ENCODE measurements at regions not wholly inside any gene's neighbourhood (a gene's known extent, or its start where the extent isn't known, plus 50 kb on each side); places are given as distances from the start of the nearest gene placed in this dataset.

DNA sequence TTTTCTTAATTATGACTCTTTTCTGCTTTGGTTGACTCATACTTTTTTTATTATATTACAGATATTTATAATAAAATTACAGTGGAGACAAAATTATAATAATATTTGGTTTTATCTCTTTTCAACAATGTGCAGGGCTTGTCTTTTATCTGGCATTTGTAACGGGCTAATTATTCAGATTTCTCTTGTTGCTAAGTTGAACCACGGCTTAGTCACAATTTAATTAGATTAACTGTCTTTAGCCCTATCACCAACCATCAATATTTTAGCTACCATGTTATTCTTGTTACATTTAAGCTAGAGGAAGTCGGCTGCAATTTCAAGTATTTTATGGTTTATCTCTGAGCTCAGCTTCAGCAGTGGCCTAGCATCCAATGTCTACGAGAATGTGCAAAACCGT, 798.9 kb upstream of the CA10 start:
- Histone ChIP-seq H3K4me1 (no peaks in the 10 kb centered on the region), H3K9me3 (no peaks in the 10 kb centered on the region), H3K27ac (no peak overlapping the region), H3K4me3 (no peak overlapping the region), H3K27me3 (no peaks in the 10 kb centered on the region), H3K36me3 (no peaks in the 10 kb centered on the region)
- intact Hi-C loops (cut with DNase I) = no loop called here
- ATAC-seq = no peak
- DNase-seq = no peak
- no peak for TF ChIP-seq POLR2A (IDR thresholded peaks at IDR 0.05)
- TF ChIP-seq, protein P1, sequence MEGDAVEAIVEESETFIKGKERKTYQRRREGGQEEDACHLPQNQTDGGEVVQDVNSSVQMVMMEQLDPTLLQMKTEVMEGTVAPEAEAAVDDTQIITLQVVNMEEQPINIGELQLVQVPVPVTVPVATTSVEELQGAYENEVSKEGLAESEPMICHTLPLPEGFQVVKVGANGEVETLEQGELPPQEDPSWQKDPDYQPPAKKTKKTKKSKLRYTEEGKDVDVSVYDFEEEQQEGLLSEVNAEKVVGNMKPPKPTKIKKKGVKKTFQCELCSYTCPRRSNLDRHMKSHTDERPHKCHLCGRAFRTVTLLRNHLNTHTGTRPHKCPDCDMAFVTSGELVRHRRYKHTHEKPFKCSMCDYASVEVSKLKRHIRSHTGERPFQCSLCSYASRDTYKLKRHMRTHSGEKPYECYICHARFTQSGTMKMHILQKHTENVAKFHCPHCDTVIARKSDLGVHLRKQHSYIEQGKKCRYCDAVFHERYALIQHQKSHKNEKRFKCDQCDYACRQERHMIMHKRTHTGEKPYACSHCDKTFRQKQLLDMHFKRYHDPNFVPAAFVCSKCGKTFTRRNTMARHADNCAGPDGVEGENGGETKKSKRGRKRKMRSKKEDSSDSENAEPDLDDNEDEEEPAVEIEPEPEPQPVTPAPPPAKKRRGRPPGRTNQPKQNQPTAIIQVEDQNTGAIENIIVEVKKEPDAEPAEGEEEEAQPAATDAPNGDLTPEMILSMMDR (IDR thresholded peaks at IDR 0.05) = no peak
- 54% methylated on average over 5 of the region's 5 CpGs for WGBS (ENCODE audit: insufficient coverage, low coverage, low lambda C conversion rate, missing lambda C conversion rate)

DNA sequence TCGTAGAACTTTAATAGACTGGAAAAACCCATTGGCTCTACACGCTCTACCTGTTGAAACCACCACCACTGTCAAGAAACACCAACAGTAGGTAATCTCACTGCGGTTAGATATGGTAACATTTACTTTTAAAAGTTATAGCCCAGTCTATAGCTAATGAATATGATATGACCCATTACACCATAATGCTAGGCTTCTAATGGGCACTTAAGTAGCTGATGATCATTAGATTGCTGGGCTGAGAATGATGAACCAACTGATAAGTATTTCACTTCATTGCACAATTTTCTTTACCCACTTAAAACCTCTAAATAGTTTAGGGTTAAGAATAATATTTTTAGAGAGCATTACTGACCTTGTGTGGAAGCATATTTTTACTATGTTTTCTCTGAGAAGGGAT, 788.9 kb upstream of the CA10 start:
- no peak for TF ChIP-seq POLR2A (IDR thresholded peaks at IDR 0.05)
- TF ChIP-seq, protein P1 (IDR thresholded peaks at IDR 0.05) = no peak
- WGBS (ENCODE audit: insufficient coverage, low coverage, low lambda C conversion rate, missing lambda C conversion rate) = 41% methylated on average over 3 of the region's 3 CpGs
- Histone ChIP-seq H3K27me3 (peaks cover 0 to 6% of the 10 kb centered on the region in 2 donors), H3K9me3 (no peaks in the 10 kb centered on the region), H3K4me1 (no peaks in the 10 kb centered on the region), H3K36me3 (no peaks in the 10 kb centered on the region), H3K27ac (no peak overlapping the region), H3K4me3 (no peak overlapping the region)
- ATAC-seq (no peak), DNase-seq (no peak)
- intact Hi-C loops (cut with DNase I) = no loop called here

- intact Hi-C loops (cut with DNase I) = no loop called here
- Histone ChIP-seq H3K36me3 (no peaks in the 10 kb centered on the region), H3K4me3 (no peak overlapping the region), H3K9me3 (no peaks in the 10 kb centered on the region), H3K27me3 (no peaks in the 10 kb centered on the region), H3K4me1 (no peaks in the 10 kb centered on the region), H3K27ac (no peak overlapping the region)
- ATAC-seq (no peak), DNase-seq (no peak)
- 70% methylated on average over 2 of the region's 3 CpGs for WGBS (ENCODE audit: insufficient coverage, low coverage, low lambda C conversion rate, missing lambda C conversion rate)
- no peak for TF ChIP-seq POLR2A (IDR thresholded peaks at IDR 0.05)
- TF ChIP-seq, protein P1 (IDR thresholded peaks at IDR 0.05) = no peak
Measured at GRCh38 chr17:52938623-52939230, 780.2 kb upstream of the CA10 start.

DNA sequence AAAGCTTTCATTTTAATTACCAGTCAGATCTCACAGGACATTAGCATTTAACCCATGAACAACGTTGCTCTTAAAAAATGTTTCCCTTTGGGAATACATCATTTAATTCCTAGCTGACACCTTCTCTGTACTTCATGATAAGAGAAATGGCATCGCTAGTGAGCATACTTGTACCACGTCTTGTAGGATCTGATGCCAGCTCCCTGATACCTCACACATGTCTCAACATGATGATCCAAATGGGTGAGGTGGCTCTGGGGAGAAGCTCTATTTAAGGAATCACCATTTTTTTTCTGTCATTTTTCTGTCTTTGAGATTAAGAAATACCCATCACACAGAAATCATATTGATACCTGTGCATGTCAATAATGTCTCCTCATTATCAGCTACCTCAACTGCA, 772.1 kb upstream of the CA10 start:
- Histone ChIP-seq H3K4me1 (no peaks in the 10 kb centered on the region), H3K4me3 (no peak overlapping the region), H3K36me3 (no peaks in the 10 kb centered on the region), H3K27ac (no peak overlapping the region), H3K9me3 (no peaks in the 10 kb centered on the region), H3K27me3 (no peaks in the 10 kb centered on the region)
- intact Hi-C loops (cut with DNase I) = no loop called here
- TF ChIP-seq POLR2A (IDR thresholded peaks at IDR 0.05) = no peak
- TF ChIP-seq, protein P1 (IDR thresholded peaks at IDR 0.05) = no peak
- DNase-seq (no peak), ATAC-seq (no peak)
- WGBS (ENCODE audit: insufficient coverage, low coverage, low lambda C conversion rate, missing lambda C conversion rate) = 68% methylated on average over 3 of the region's 3 CpGs

GRCh38 chr17:52930145-52930544, 771.6 kb upstream of the CA10 start:
- no peak for TF ChIP-seq POLR2A (IDR thresholded peaks at IDR 0.05)
- TF ChIP-seq, protein P1 (IDR thresholded peaks at IDR 0.05) = no peak
- no peak for ATAC-seq
- Histone ChIP-seq H3K9me3 (no peaks in the 10 kb centered on the region), H3K27me3 (no peaks in the 10 kb centered on the region), H3K4me1 (no peaks in the 10 kb centered on the region), H3K4me3 (no peak overlapping the region), H3K27ac (no peak overlapping the region), H3K36me3 (no peaks in the 10 kb centered on the region)
- WGBS (ENCODE audit: insufficient coverage, low coverage, low lambda C conversion rate, missing lambda C conversion rate) = 60% methylated on average over 1 of the region's 1 CpG
- no peak for DNase-seq
- intact Hi-C loops (cut with DNase I) = no loop called here
